Stimulated activated CD4-positive, alpha-beta T cell treated with anti-CD3 and anti-CD28 coated beads, Interleukin-15, amount 100 ng/mL, for 48 hours (primary cell): ENCODE measurements at regions not wholly inside any gene's neighbourhood (a gene's known extent, or its start where the extent isn't known, plus 50 kb on each side); places are given as distances from the start of the nearest gene placed in this dataset.

Experiments
- DNase-seq, 2 donors: peaks; one replicate each; pipeline ENCODE4 v3.0.0-alpha.2; 2020; ENCODE audit warnings: low read depth in 2 of 2

GRCh38 chr11:92829671-92830070 is 139.8 kb upstream of the MTNR1B start:
- DNase-seq, result no peak

- DNase-seq, result no peak
These were observed 138.9 kb upstream of the MTNR1B start for GRCh38 chr11:92830377-92831155.

GRCh38 chr11:92834296-92835020 is 135.0 kb upstream of the MTNR1B start:
- DNase-seq, result no peak

GRCh38 chr11:92837595-92837994 is 131.9 kb upstream of the MTNR1B start:
- DNase-seq, result no peak

- no peak for DNase-seq
These were observed 130.6 kb upstream of the MTNR1B start for GRCh38 chr11:92838759-92839310.

GRCh38 chr11:92839450-92839849 is 130.0 kb upstream of the MTNR1B start:
- no peak for DNase-seq

- DNase-seq, result no peak
These were observed 127.7 kb upstream of the MTNR1B start for GRCh38 chr11:92841719-92842118.

GRCh38 chr11:92843455-92843854 is 126.0 kb upstream of the MTNR1B start:
- DNase-seq, result no peak

GRCh38 chr11:92844197-92844596 is 125.3 kb upstream of the MTNR1B start:
- DNase-seq, result no peak

- no peak for DNase-seq
These were observed 124.1 kb upstream of the MTNR1B start for GRCh38 chr11:92845390-92845789.

- DNase-seq, result no peak
These were observed 123.6 kb upstream of the MTNR1B start for GRCh38 chr11:92845805-92846204.

- no peak for DNase-seq
These were observed 122.8 kb upstream of the MTNR1B start for GRCh38 chr11:92846491-92847125.

GRCh38 chr11:92848578-92848977 is 120.9 kb upstream of the MTNR1B start:
- DNase-seq, result no peak

GRCh38 chr11:92850296-92850826 is 119.1 kb upstream of the MTNR1B start:
- no peak for DNase-seq

GRCh38 chr11:92852229-92852628 is 117.2 kb upstream of the MTNR1B start:
- no peak for DNase-seq

- no peak for DNase-seq
These were observed 116.5 kb upstream of the MTNR1B start for GRCh38 chr11:92852946-92853345.

- no peak for DNase-seq
These were observed 115.3 kb upstream of the MTNR1B start for GRCh38 chr11:92854162-92854561.

GRCh38 chr11:92854952-92855351 is 114.5 kb upstream of the MTNR1B start:
- DNase-seq, result no peak

- no peak for DNase-seq
These were observed 113.6 kb upstream of the MTNR1B start for GRCh38 chr11:92855607-92856405.

- DNase-seq, result no peak
These were observed 112.0 kb upstream of the MTNR1B start for GRCh38 chr11:92857407-92857806.

- no peak for DNase-seq
These were observed 110.2 kb upstream of the MTNR1B start for GRCh38 chr11:92859156-92859690.
